SJCRH30 (cell line): ENCODE measurements at regions not wholly inside any gene's neighbourhood (a gene's known extent, or its start where the extent isn't known, plus 50 kb on each side); places are given as distances from the start of the nearest gene placed in this dataset.
"Not testable (repeated sequence)": the region's sequence is repeated elsewhere in the genome, so short reads cannot be mapped to it uniquely, and the experiment has no call there.

Source experiments
- DNase-seq, 2 experiments: peaks; one replicate each; pipeline ENCODE4 v3.0.0-alpha.2; 2015 to 2020
- H3K27ac ChIP-seq: fragments of 250-450 bp; sonication (Bioruptor Pico); 2 replicates; pipeline ENCODE4 v1.5.1; 2020; ENCODE audit warnings: mild to moderate bottlenecking, moderate library complexity
- H3K27me3 ChIP-seq: fragments of 250-450 bp; sonication (Bioruptor Pico); 2 replicates; pipeline ENCODE4 v1.5.1; 2020; ENCODE audit warnings: mild to moderate bottlenecking, moderate library complexity
- H3K36me3 ChIP-seq: fragments of 250-450 bp; sonication (Bioruptor Pico); 2 replicates; pipeline ENCODE4 v1.5.1; 2020; ENCODE audit warnings: mild to moderate bottlenecking, moderate library complexity
- H3K4me1 ChIP-seq: fragments of 250-450 bp; sonication (Bioruptor Pico); 2 replicates; pipeline ENCODE4 v1.5.1; 2020; ENCODE audit warnings: mild to moderate bottlenecking, moderate library complexity
- H3K4me3 ChIP-seq: fragments of 250-450 bp; sonication (Bioruptor Pico); 2 replicates; pipeline ENCODE4 v1.5.1; 2020; ENCODE audit warnings: mild to moderate bottlenecking, moderate library complexity
- H3K9me3 ChIP-seq: fragments of 250-450 bp; sonication (Bioruptor Pico); replicated peaks from 2 replicates; pipeline ENCODE4 v1.5.1; 2020; ENCODE audit warnings: mild to moderate bottlenecking, moderate library complexity

- no peak for DNase-seq
- H3K27ac ChIP-seq = no peak overlapping the region
- H3K9me3 ChIP-seq = no peaks in the 10 kb centered on the region
- no peaks in the 10 kb centered on the region for H3K27me3 ChIP-seq
- H3K36me3 ChIP-seq = no peaks in the 10 kb centered on the region
- H3K4me1 ChIP-seq = no peaks in the 10 kb centered on the region
- no peak overlapping the region for H3K4me3 ChIP-seq
Observed at GRCh38 chr14:30238936-30239335, 311.3 kb upstream of the PRKD1 start.

- Histone ChIP-seq H3K4me3 (no peak overlapping the region), H3K27ac (no peak overlapping the region), H3K4me1 (no peaks in the 10 kb centered on the region), H3K9me3 (no peaks in the 10 kb centered on the region), H3K27me3 (no peaks in the 10 kb centered on the region), H3K36me3 (no peaks in the 10 kb centered on the region)
- DNase-seq = peak; percentile 49 to 52
Observed at GRCh38 chr14:30240018-30240417, 312.4 kb upstream of the PRKD1 start.

- Histone ChIP-seq H3K9me3 (no peaks in the 10 kb centered on the region), H3K27me3 (no peaks in the 10 kb centered on the region), H3K4me1 (no peaks in the 10 kb centered on the region), H3K36me3 (no peaks in the 10 kb centered on the region), H3K4me3 (no peak overlapping the region), H3K27ac (no peak overlapping the region)
- DNase-seq = no peak
Observed at GRCh38 chr14:30240685-30241084, 313.0 kb upstream of the PRKD1 start.

GRCh38 chr14:30242744-30243143 is 315.1 kb upstream of the PRKD1 start:
- H3K27ac ChIP-seq = no peak overlapping the region
- H3K4me1 ChIP-seq = no peaks in the 10 kb centered on the region
- no peaks in the 10 kb centered on the region for H3K36me3 ChIP-seq
- H3K4me3 ChIP-seq = no peak overlapping the region
- no peak for DNase-seq
- no peaks in the 10 kb centered on the region for H3K9me3 ChIP-seq
- no peaks in the 10 kb centered on the region for H3K27me3 ChIP-seq

- Histone ChIP-seq H3K27me3 (no peaks in the 10 kb centered on the region), H3K27ac (no peak overlapping the region), H3K4me3 (no peak overlapping the region), H3K9me3 (no peaks in the 10 kb centered on the region), H3K4me1 (no peaks in the 10 kb centered on the region), H3K36me3 (no peaks in the 10 kb centered on the region)
- DNase-seq = no peak
Observed at GRCh38 chr14:30243207-30243606, 315.6 kb upstream of the PRKD1 start.

- no peak for DNase-seq
- H3K27ac ChIP-seq = no peak overlapping the region
- H3K9me3 ChIP-seq = no peaks in the 10 kb centered on the region
- no peak overlapping the region for H3K4me3 ChIP-seq
- H3K27me3 ChIP-seq = no peaks in the 10 kb centered on the region
- H3K4me1 ChIP-seq = no peaks in the 10 kb centered on the region
- H3K36me3 ChIP-seq = no peaks in the 10 kb centered on the region
Observed at GRCh38 chr14:30243805-30244204, 315.2 kb upstream of the G2E3 start.

- not testable (repeated sequence) for H3K27ac ChIP-seq, H3K36me3 ChIP-seq, H3K27me3 ChIP-seq, DNase-seq, H3K4me1 ChIP-seq, H3K9me3 ChIP-seq, H3K4me3 ChIP-seq
Observed at GRCh38 chr14:30244348-30244747, 314.6 kb upstream of the G2E3 start.

- Histone ChIP-seq H3K27me3 (peaks cover 3% of the 10 kb centered on the region; the same call in 1 of the 2 replicates), H3K4me1 (no peaks in the 10 kb centered on the region), H3K9me3 (no peaks in the 10 kb centered on the region), H3K36me3 (no peaks in the 10 kb centered on the region), H3K27ac (no peak overlapping the region), H3K4me3 (no peak overlapping the region)
- DNase-seq = no peak
Observed at GRCh38 chr14:30251017-30251416, 307.9 kb upstream of the G2E3 start.

- no peaks in the 10 kb centered on the region for H3K4me1 ChIP-seq
- peaks cover 3% of the 10 kb centered on the region; the same call in 1 of the 2 replicates for H3K27me3 ChIP-seq
- no peaks in the 10 kb centered on the region for H3K36me3 ChIP-seq
- no peaks in the 10 kb centered on the region for H3K9me3 ChIP-seq
- no peak overlapping the region for H3K27ac ChIP-seq
- H3K4me3 ChIP-seq = no peak overlapping the region
- DNase-seq = no peak
Observed at GRCh38 chr14:30251557-30252100, 307.3 kb upstream of the G2E3 start.

- H3K36me3 ChIP-seq = no peaks in the 10 kb centered on the region
- no peak overlapping the region for H3K4me3 ChIP-seq
- no peaks in the 10 kb centered on the region for H3K4me1 ChIP-seq
- peaks cover 3% of the 10 kb centered on the region; the same call in 1 of the 2 replicates for H3K27me3 ChIP-seq
- no peaks in the 10 kb centered on the region for H3K9me3 ChIP-seq
- H3K27ac ChIP-seq = no peak overlapping the region
- DNase-seq = no peak
Observed at GRCh38 chr14:30252151-30252550, 306.8 kb upstream of the G2E3 start.

- Histone ChIP-seq H3K27ac (no peak overlapping the region), H3K27me3 (peaks cover 3% of the 10 kb centered on the region; the same call in 1 of the 2 replicates), H3K4me3 (no peak overlapping the region), H3K4me1 (no peaks in the 10 kb centered on the region), H3K9me3 (no peaks in the 10 kb centered on the region), H3K36me3 (no peaks in the 10 kb centered on the region)
- DNase-seq = no peak
Observed at GRCh38 chr14:30252783-30253674, 305.9 kb upstream of the G2E3 start.

GRCh38 chr14:30256627-30257026 is 302.3 kb upstream of the G2E3 start:
- Histone ChIP-seq H3K4me1 (no peaks in the 10 kb centered on the region), H3K27ac (no peak overlapping the region), H3K4me3 (no peak overlapping the region), H3K9me3 (no peaks in the 10 kb centered on the region), H3K36me3 (no peaks in the 10 kb centered on the region), H3K27me3 (no peaks in the 10 kb centered on the region)
- no peak for DNase-seq

- no peak overlapping the region for H3K4me3 ChIP-seq
- no peaks in the 10 kb centered on the region for H3K4me1 ChIP-seq
- H3K27me3 ChIP-seq = no peaks in the 10 kb centered on the region
- DNase-seq = no peak
- no peak overlapping the region for H3K27ac ChIP-seq
- no peaks in the 10 kb centered on the region for H3K9me3 ChIP-seq
- H3K36me3 ChIP-seq = no peaks in the 10 kb centered on the region
Observed at GRCh38 chr14:30257946-30258661, 300.9 kb upstream of the G2E3 start.

- no peak overlapping the region for H3K27ac ChIP-seq
- no peaks in the 10 kb centered on the region for H3K9me3 ChIP-seq
- no peaks in the 10 kb centered on the region for H3K36me3 ChIP-seq
- H3K4me3 ChIP-seq = no peak overlapping the region
- no peaks in the 10 kb centered on the region for H3K4me1 ChIP-seq
- no peaks in the 10 kb centered on the region for H3K27me3 ChIP-seq
- no peak for DNase-seq
Observed at GRCh38 chr14:30260833-30261607, 297.9 kb upstream of the G2E3 start.

- H3K36me3 ChIP-seq = no peaks in the 10 kb centered on the region
- no peak for DNase-seq
Observed at GRCh38 chr14:30264161-30264560, 294.8 kb upstream of the G2E3 start.

More at GRCh38 chr14:30264161-30264560, 294.8 kb upstream of the G2E3 start:
- no peak overlapping the region for H3K27ac ChIP-seq
- H3K27me3 ChIP-seq = no peaks in the 10 kb centered on the region
- H3K4me1 ChIP-seq = no peaks in the 10 kb centered on the region
- no peaks in the 10 kb centered on the region for H3K9me3 ChIP-seq
- no peak overlapping the region for H3K4me3 ChIP-seq
